ENCODE measurements at regions not wholly inside any gene's neighbourhood (a gene's known extent, or its start where the extent isn't known, plus 50 kb on each side); places are given as distances from the start of the nearest gene placed in this dataset.
"Not testable (repeated sequence)": the region's sequence is repeated elsewhere in the genome, so short reads cannot be mapped to it uniquely, and the experiment has no call there.

GRCh38 chr5:167378894-167379723 lies 912.3 kb upstream of the WWC1 start:
- Histone ChIP-seq H3K79me2 (ENCODE audit: control insufficient read depth, insufficient read depth, low read length, poor library complexity) (no peaks in the 10 kb centered on the region), H3K36me3 (ENCODE audit: control insufficient read depth in 1 of 2, insufficient read depth in 2 of 2, low read length in 2 of 2) (no peaks in the 10 kb centered on the region), H3K4ac (ENCODE audit: low read depth, low read length) (no peak overlapping the region), H2AK5ac (ENCODE audit: low read length) (no peak overlapping the region), H2BK5ac (ENCODE audit: low read depth, low read length, poor library complexity) (no peak overlapping the region), H3K9me3 (ENCODE audit: insufficient read depth, low read depth, low read length) (peaks cover 2% of the 10 kb centered on the region), H2BK12ac (ENCODE audit: low read length) (no peak overlapping the region), H3K18ac (ENCODE audit: low read length) (no peak overlapping the region), H3K27ac (ENCODE audit: low read depth, low read length) (no peak overlapping the region), H2BK120ac (ENCODE audit: insufficient read depth, low read length, poor library complexity) (no peak overlapping the region), H3K27me3 (ENCODE audit: insufficient read depth, low read length) (no peaks in the 10 kb centered on the region), H3K79me1 (ENCODE audit: low read length) (no peaks in the 10 kb centered on the region), H4K12ac (ENCODE audit: low read depth, low read length) (no peak overlapping the region), H3K4me3 (ENCODE audit: low read depth, low read length) (no peak overlapping the region), H3K14ac (ENCODE audit: low read length) (no peak overlapping the region), H4K91ac (ENCODE audit: low read depth, low read length) (no peak overlapping the region), H3K9ac (ENCODE audit: low read length) (no peak overlapping the region), H3K23ac (ENCODE audit: low read length) (no peak overlapping the region), H3K4me1 (ENCODE audit: control insufficient read depth in 1 of 2, insufficient read depth in 2 of 2, low read length in 2 of 2) (no peaks in the 10 kb centered on the region), H2AFZ (ENCODE audit: insufficient read depth, low read length, poor library complexity) (no peak overlapping the region), H3K4me2 (ENCODE audit: low read length) (no peak overlapping the region), H4K8ac (ENCODE audit: low read depth, low read length) (no peak overlapping the region)
- 100% methylated on average over 1 of the region's 9 CpGs for WGBS (ENCODE audit: extremely low coverage, insufficient coverage, insufficient read length)
- DNase-seq, result no peak

DNA sequence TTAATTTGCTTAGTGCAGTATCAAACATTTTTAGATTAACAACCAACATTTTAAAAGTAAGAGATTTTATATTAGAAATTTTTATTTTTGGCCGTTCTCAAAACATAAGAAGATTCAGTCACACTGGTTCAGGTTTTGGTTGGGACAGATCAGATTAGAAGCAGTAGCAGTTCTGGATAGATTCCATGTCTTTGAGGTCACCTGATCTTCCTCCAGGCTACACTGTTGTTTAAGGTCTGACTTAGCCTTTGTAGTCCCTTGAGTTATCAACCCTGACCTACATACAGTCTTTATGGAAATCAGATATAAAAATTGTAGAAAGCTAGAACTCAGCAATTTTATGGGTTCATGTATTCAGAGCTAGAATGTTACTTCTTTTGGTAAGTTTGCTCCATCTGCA lies 910.0 kb upstream of the WWC1 start:
- no peak overlapping the region for H2AFZ ChIP-seq (ENCODE audit: insufficient read depth, low read length, poor library complexity)
- H3K4me1 ChIP-seq (ENCODE audit: control insufficient read depth in 1 of 2, insufficient read depth in 2 of 2, low read length in 2 of 2), result no peaks in the 10 kb centered on the region
- H3K9me3 ChIP-seq (ENCODE audit: insufficient read depth, low read depth, low read length), result no peaks in the 10 kb centered on the region
- no peaks in the 10 kb centered on the region for H3K27me3 ChIP-seq (ENCODE audit: insufficient read depth, low read length)
- H2BK12ac ChIP-seq (ENCODE audit: low read length), result no peak overlapping the region
- no peaks in the 10 kb centered on the region for H3K79me1 ChIP-seq (ENCODE audit: low read length)
- no peak overlapping the region for H3K14ac ChIP-seq (ENCODE audit: low read length)
- H3K79me2 ChIP-seq (ENCODE audit: control insufficient read depth, insufficient read depth, low read length, poor library complexity), result no peaks in the 10 kb centered on the region
- no CpG with 5 or more reads among the region's 1 CpG for WGBS (ENCODE audit: extremely low coverage, insufficient coverage, insufficient read length)
- H2AK5ac ChIP-seq (ENCODE audit: low read length), result no peak overlapping the region
- H3K4me2 ChIP-seq (ENCODE audit: low read length), result no peak overlapping the region
- H3K9ac ChIP-seq (ENCODE audit: low read length), result no peak overlapping the region
- H2BK5ac ChIP-seq (ENCODE audit: low read depth, low read length, poor library complexity), result no peak overlapping the region
- H4K8ac ChIP-seq (ENCODE audit: low read depth, low read length), result no peak overlapping the region
- H3K4ac ChIP-seq (ENCODE audit: low read depth, low read length), result no peak overlapping the region
- no peak overlapping the region for H3K23ac ChIP-seq (ENCODE audit: low read length)
- H3K36me3 ChIP-seq (ENCODE audit: control insufficient read depth in 1 of 2, insufficient read depth in 2 of 2, low read length in 2 of 2), result no peaks in the 10 kb centered on the region
- DNase-seq, result no peak
- no peak overlapping the region for H4K91ac ChIP-seq (ENCODE audit: low read depth, low read length)
- H4K12ac ChIP-seq (ENCODE audit: low read depth, low read length), result no peak overlapping the region
- H3K4me3 ChIP-seq (ENCODE audit: low read depth, low read length), result no peak overlapping the region
- no peak overlapping the region for H3K27ac ChIP-seq (ENCODE audit: low read depth, low read length)
- H3K18ac ChIP-seq (ENCODE audit: low read length), result no peak overlapping the region
- no peak overlapping the region for H2BK120ac ChIP-seq (ENCODE audit: insufficient read depth, low read length, poor library complexity)

DNA sequence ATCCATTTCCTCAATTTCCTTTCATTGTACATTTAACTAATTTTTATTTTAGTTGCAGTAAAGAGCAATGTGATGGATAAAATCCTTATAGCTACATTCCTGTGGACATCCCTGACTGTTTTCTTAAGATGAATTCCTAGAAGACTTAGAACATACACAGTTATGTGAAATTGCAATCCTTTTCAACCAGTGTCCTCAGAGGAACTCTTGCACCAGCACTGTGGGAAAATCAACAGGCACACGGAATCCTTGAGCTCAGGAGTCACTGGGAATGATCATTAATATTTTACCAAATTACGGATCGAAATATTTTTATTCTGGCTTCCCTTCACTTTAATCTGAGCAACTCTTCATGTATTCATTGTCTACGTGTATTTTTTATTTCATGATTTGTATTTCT lies 901.9 kb upstream of the WWC1 start:
- Histone ChIP-seq H3K79me2 (ENCODE audit: control insufficient read depth, insufficient read depth, low read length, poor library complexity) (no peaks in the 10 kb centered on the region), H2BK5ac (ENCODE audit: low read depth, low read length, poor library complexity) (no peak overlapping the region), H3K23ac (ENCODE audit: low read length) (no peak overlapping the region), H2AFZ (ENCODE audit: insufficient read depth, low read length, poor library complexity) (no peak overlapping the region), H3K4me3 (ENCODE audit: low read depth, low read length) (no peak overlapping the region), H3K18ac (ENCODE audit: low read length) (no peak overlapping the region), H3K9ac (ENCODE audit: low read length) (no peak overlapping the region), H3K27me3 (ENCODE audit: insufficient read depth, low read length) (no peaks in the 10 kb centered on the region), H4K91ac (ENCODE audit: low read depth, low read length) (no peak overlapping the region), H3K4me2 (ENCODE audit: low read length) (no peak overlapping the region), H3K36me3 (ENCODE audit: control insufficient read depth in 1 of 2, insufficient read depth in 2 of 2, low read length in 2 of 2) (no peaks in the 10 kb centered on the region), H2BK12ac (ENCODE audit: low read length) (no peak overlapping the region), H3K79me1 (ENCODE audit: low read length) (no peaks in the 10 kb centered on the region), H4K8ac (ENCODE audit: low read depth, low read length) (no peak overlapping the region), H2BK120ac (ENCODE audit: insufficient read depth, low read length, poor library complexity) (no peak overlapping the region), H3K4ac (ENCODE audit: low read depth, low read length) (no peak overlapping the region), H3K14ac (ENCODE audit: low read length) (no peak overlapping the region), H4K12ac (ENCODE audit: low read depth, low read length) (no peak overlapping the region), H3K27ac (ENCODE audit: low read depth, low read length) (no peak overlapping the region), H3K9me3 (ENCODE audit: insufficient read depth, low read depth, low read length) (no peaks in the 10 kb centered on the region), H3K4me1 (ENCODE audit: control insufficient read depth in 1 of 2, insufficient read depth in 2 of 2, low read length in 2 of 2) (no peaks in the 10 kb centered on the region), H2AK5ac (ENCODE audit: low read length) (no peak overlapping the region)
- no CpG with 5 or more reads among the region's 4 CpGs for WGBS (ENCODE audit: extremely low coverage, insufficient coverage, insufficient read length)
- no peak for DNase-seq

DNA sequence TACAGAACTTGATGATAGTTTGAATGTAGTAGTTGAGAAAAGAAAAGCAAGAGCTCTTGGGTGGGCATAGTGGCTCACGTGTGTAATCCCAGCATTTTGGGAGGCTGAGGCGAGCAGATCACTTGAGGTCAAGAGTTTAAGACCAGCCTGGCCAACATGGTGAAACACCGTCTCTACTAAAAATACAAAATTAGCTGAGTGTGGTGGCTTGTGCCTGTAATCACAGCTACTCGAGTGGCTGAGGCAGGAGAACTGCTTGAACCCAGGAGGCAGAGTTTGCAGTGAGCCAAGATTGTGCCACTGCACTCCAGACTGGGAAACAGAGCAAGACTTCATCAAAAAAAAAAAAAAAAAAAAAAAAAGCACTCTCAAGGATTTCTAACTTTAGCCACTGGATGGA lies 900.2 kb upstream of the WWC1 start:
- H3K9me3 ChIP-seq (ENCODE audit: insufficient read depth, low read depth, low read length); H4K91ac ChIP-seq (ENCODE audit: low read depth, low read length); H2AFZ ChIP-seq (ENCODE audit: insufficient read depth, low read length, poor library complexity); DNase-seq; H3K79me2 ChIP-seq (ENCODE audit: control insufficient read depth, insufficient read depth, low read length, poor library complexity); H4K12ac ChIP-seq (ENCODE audit: low read depth, low read length); H3K23ac ChIP-seq (ENCODE audit: low read length); H2BK5ac ChIP-seq (ENCODE audit: low read depth, low read length, poor library complexity); H3K14ac ChIP-seq (ENCODE audit: low read length); H2BK12ac ChIP-seq (ENCODE audit: low read length); H3K9ac ChIP-seq (ENCODE audit: low read length); H4K8ac ChIP-seq (ENCODE audit: low read depth, low read length); H3K27me3 ChIP-seq (ENCODE audit: insufficient read depth, low read length); H3K4me2 ChIP-seq (ENCODE audit: low read length); H3K4me1 ChIP-seq (ENCODE audit: control insufficient read depth in 1 of 2, insufficient read depth in 2 of 2, low read length in 2 of 2); H3K18ac ChIP-seq (ENCODE audit: low read length); H3K27ac ChIP-seq (ENCODE audit: low read depth, low read length); H3K79me1 ChIP-seq (ENCODE audit: low read length); H2AK5ac ChIP-seq (ENCODE audit: low read length); H3K36me3 ChIP-seq (ENCODE audit: control insufficient read depth in 1 of 2, insufficient read depth in 2 of 2, low read length in 2 of 2); H2BK120ac ChIP-seq (ENCODE audit: insufficient read depth, low read length, poor library complexity); H3K4ac ChIP-seq (ENCODE audit: low read depth, low read length); H3K4me3 ChIP-seq (ENCODE audit: low read depth, low read length): not testable (repeated sequence)
- no CpG with 5 or more reads among the region's 4 CpGs for WGBS (ENCODE audit: extremely low coverage, insufficient coverage, insufficient read length)

Data from trophoblast cell (in vitro differentiated cells and primary cell).